GM21526 (cell line): ENCODE measurements at regions not wholly inside any gene's neighbourhood (a gene's known extent, or its start where the extent isn't known, plus 50 kb on each side); places are given as distances from the start of the nearest gene placed in this dataset.

Experiments used
- ATAC-seq: cut with Tn5 transposase; IDR thresholded peaks from one replicate; pipeline ENCODE4 v1.9.1; 2021; ENCODE audit warnings: moderate library complexity; ENCODE audit not compliant: unreplicated experiment, low FRiP score

DNA sequence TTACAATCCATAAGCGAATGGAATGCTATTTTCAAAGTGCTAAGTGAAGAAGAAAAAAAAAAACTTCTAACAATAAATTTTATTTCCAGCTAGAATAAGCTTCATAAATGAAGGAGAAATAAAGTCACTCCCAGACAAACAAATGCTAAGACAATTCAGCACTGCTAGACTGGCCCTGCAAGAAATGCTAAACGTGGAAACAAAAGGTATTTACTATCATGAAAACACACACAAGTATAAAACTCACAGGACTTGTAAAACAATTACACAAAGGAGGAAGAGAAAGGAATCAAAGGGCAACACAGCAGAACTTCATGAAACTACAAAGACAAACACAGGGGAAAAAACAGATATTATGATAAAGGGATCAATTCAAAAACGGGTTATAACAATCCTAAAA, 85.8 kb upstream of the NELL2 start:
- no peak for ATAC-seq

DNA sequence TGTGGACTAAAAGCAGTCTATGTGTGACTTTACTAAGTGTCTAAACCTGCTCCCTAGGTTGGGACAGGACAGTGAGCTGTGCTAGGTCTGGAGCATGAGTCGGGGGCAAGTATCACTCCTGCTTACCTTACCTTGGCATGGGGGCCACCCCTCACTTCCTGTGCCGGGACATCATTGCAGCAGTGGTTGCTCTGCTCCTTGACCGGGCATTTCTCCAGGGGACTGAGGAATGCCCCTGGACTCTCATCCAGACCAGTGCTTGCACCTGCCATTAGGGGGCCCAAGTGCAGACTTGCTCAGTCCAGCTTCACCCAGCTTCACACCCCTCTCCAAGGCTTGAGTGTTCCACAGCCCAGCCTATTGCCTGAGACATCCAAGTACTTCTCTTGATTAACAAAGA, 84.7 kb upstream of the NELL2 start:
- no peak for ATAC-seq

DNA sequence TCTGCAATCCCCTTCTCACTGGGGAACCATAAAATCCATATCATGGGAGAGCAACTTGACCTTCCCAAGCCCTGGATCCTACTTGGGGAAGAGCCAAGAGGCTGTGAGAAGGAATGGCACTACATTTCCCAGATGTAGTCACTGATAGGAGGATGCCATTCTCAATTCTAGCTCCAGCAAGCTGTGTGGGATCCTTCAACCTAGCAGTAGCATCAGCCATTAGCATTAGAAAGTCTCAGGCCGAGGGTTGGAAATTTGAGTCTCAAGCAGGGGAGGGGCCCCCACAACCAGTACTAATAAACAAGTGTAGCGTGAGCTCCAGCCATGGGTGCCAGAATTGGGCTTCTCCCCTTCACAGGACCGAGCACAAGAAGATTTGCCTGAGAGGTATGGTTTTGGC, 84.3 kb upstream of the NELL2 start:
- ATAC-seq, result no peak

DNA sequence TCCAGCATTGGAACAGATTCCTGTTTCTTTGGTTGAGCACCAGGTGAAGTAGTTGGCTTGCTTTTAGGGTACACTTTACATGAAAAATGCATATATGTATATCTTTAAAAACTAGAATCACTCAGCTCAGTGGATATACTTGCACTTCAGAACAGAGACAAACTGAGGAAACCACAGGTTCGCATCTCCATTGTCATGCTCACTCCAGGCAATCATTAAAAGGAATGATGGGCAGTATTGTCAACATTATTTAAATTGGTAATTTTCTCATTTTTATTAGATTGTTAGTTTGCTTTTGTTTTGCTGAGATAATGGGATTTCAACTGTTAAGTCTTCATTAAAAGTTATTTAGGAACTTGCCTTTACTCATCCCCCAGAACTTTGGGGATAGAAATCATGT, 71.0 kb upstream of the NELL2 start:
- ATAC-seq, result no peak

DNA sequence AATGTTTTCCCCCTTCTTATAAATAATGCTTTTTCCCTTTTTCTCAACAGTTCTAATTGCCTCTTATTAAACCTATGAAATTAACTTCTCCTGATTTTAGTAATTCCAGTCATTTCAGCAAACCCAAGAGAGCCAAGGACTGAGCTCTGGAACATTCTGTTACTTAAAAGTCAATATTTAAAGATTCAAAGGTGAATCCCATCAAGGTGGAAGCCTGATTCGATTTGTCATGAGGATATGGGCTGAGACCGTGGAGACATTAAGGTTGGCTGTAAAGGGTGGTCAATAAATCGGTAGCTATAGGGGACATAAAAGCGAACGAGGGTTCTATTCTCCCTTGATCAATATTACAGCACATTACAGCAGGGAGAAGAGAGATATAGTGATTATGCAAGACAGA, 66.6 kb upstream of the NELL2 start:
- ATAC-seq, result no peak

DNA sequence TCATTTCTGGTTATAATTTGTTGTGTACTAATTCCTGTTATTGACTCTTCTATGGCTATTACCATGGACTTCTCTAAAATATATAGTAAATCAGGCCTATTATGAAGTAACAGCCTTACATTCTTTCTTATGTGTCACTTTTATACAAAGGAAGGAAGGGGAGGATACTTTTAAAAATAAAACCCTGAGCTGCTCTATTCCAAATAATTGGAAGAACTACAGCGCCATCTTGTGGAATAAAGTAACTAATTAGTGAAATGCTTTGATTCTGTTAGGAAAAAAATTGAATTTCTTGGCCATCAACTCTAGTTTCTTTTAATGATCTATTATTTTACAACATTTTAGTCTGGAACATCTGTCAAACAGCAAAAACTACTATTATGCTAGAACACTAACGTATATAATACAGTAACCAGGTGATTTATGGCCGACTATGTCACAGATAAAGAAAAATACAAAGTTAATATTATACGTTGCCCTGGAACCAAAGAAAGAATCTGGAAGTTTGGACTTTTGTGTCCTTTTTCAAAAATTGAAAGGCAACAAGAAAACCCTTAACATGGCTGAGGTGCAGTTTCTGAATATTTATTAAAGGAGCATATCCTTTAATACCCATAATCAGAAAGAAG, 55.0 kb upstream of the NELL2 start:
- peak; percentile 49 for ATAC-seq

DNA sequence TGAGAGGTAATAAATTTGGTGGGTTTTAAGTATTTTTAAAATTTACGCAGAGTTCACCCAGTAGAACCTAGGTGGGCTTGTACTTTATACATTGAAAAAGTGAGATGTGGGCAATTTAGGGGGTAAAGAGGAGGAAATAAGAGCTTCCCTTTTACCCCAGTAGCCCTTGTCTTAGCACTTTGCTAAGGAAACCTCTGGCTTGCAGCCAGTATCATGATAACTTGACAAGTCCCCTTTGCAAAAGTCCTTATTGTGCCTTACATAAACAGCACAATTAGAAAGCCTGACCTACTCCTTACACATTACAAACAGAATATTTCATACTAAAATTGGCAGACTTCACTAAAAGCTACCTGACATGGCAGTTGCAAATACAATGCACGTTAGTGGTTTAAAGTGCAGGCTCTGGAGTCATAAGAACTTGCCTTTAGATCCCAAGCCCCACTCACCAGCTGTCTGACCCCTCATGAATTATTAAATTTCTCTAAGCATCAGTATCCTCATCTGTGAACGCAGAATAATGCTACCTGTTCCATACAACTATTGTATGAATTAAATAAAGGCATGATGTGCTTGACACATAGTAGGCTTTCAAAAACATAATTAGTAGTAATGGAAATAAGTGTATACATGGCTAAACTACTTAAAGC, 53.2 kb upstream of the NELL2 start:
- ATAC-seq, result no peak
